Thoracic aorta (tissue), 2 donors: ENCODE measurements at regions not wholly inside any gene's neighbourhood (a gene's known extent, or its start where the extent isn't known, plus 50 kb on each side); places are given as distances from the start of the nearest gene placed in this dataset.

Experiments
- ATAC-seq: fragments of 150-250 bp; one replicate; pipeline ENCODE4 v1.8.0; 2017; ENCODE audit warnings: low read depth; ENCODE audit not compliant: insufficient number of reproducible peaks, low FRiP score
- DNase-seq: peaks from one replicate; pipeline ENCODE4 v3.0.0-alpha.2; 2020; ENCODE audit warnings: low spot score
- H3K27ac ChIP-seq, 2 donors: fragments of 200-600 bp; sonication (generic); 1 replicate in 1 of 2; 2 replicates in 1 of 2; pipeline ENCODE4 v1.5.1; 2016; ENCODE audit warnings: mild to moderate bottlenecking in 2 of 2, moderate library complexity in 2 of 2
- H3K27me3 ChIP-seq: fragments of 200-600 bp; sonication (generic); replicated peaks from 2 replicates; pipeline ENCODE4 v1.6.0; 2016; ENCODE audit warnings: mild to moderate bottlenecking; ENCODE audit not compliant: insufficient read depth
- H3K36me3 ChIP-seq: fragments of 200-600 bp; sonication (generic); one replicate; pipeline ENCODE4 v1.5.1; 2016
- H3K4me1 ChIP-seq, 2 donors: fragments of 200-600 bp; sonication (generic); 1 replicate in 1 of 2; 2 replicates in 1 of 2; pipeline versions ENCODE4 v1.5.1 to v1.6.0; 2016; ENCODE audit warnings: low read depth in 2 of 2, mild to moderate bottlenecking in 1 of 2; ENCODE audit not compliant: control insufficient read depth in 1 of 2
- H3K4me3 ChIP-seq: fragments of 200-600 bp; sonication (generic); 2 replicates; pipeline ENCODE4 v1.5.1; 2016; ENCODE audit warnings: mild to moderate bottlenecking
- H3K9me3 ChIP-seq: fragments of 200-600 bp; sonication (generic); 2 replicates; pipeline ENCODE4 v1.5.1; 2016
- CTCF ChIP-seq: fragments of 200-600 bp; sonication (generic); IDR thresholded peaks from one replicate; pipeline ENCODE4 v1.5.1; 2019; ENCODE audit warnings: antibody characterized with exemption

GRCh38 chrX:11960031-11960430, 178.2 kb upstream of the FRMPD4 start:
- DNase-seq = no peak
- no peaks in the 10 kb centered on the region for H3K36me3 ChIP-seq
- ATAC-seq = no peak
- no peaks in the 10 kb centered on the region for H3K4me1 ChIP-seq
- H3K27ac ChIP-seq = no peak overlapping the region
- no peak overlapping the region for H3K4me3 ChIP-seq
- no peaks in the 10 kb centered on the region for H3K27me3 ChIP-seq
- no peak for TF ChIP-seq CTCF
- no peaks in the 10 kb centered on the region for H3K9me3 ChIP-seq

GRCh38 chrX:11965436-11965835, 172.8 kb upstream of the FRMPD4 start:
- no peaks in the 10 kb centered on the region for H3K4me1 ChIP-seq
- H3K27me3 ChIP-seq = no peaks in the 10 kb centered on the region
- no peaks in the 10 kb centered on the region for H3K36me3 ChIP-seq
- DNase-seq = no peak
- H3K4me3 ChIP-seq = no peak overlapping the region
- ATAC-seq = no peak
- TF ChIP-seq CTCF = no peak
- no peak overlapping the region for H3K27ac ChIP-seq
- H3K9me3 ChIP-seq = no peaks in the 10 kb centered on the region

- no peaks in the 10 kb centered on the region for H3K27me3 ChIP-seq
- ATAC-seq (no peak), DNase-seq (no peak)
- H3K27ac ChIP-seq = no peak overlapping the region
- no peaks in the 10 kb centered on the region for H3K4me1 ChIP-seq
- H3K36me3 ChIP-seq = no peaks in the 10 kb centered on the region
- no peak overlapping the region for H3K4me3 ChIP-seq
- TF ChIP-seq CTCF = no peak
- no peaks in the 10 kb centered on the region for H3K9me3 ChIP-seq
Measured at GRCh38 chrX:11967986-11968869, 170.0 kb upstream of the FRMPD4 start.

GRCh38 chrX:11968991-11969390, 169.3 kb upstream of the FRMPD4 start:
- no peak for TF ChIP-seq CTCF
- Histone ChIP-seq H3K27ac (no peak overlapping the region), H3K4me1 (no peaks in the 10 kb centered on the region), H3K4me3 (no peak overlapping the region), H3K36me3 (no peaks in the 10 kb centered on the region), H3K9me3 (no peaks in the 10 kb centered on the region), H3K27me3 (no peaks in the 10 kb centered on the region)
- ATAC-seq (no peak), DNase-seq (no peak)

GRCh38 chrX:11970578-11971359, 167.5 kb upstream of the FRMPD4 start:
- no peak for DNase-seq
- Histone ChIP-seq H3K4me1 (no peaks in the 10 kb centered on the region), H3K36me3 (no peaks in the 10 kb centered on the region), H3K9me3 (no peaks in the 10 kb centered on the region), H3K27ac (no peak overlapping the region), H3K27me3 (no peaks in the 10 kb centered on the region), H3K4me3 (no peak overlapping the region)
- TF ChIP-seq CTCF = no peak
- ATAC-seq = no peak
